LNCaP clone FGC (cell line): ENCODE measurements at regions not wholly inside any gene's neighbourhood (a gene's known extent, or its start where the extent isn't known, plus 50 kb on each side); places are given as distances from the start of the nearest gene placed in this dataset.

Experiments used
- DNase-seq: peaks from one replicate; pipeline ENCODE4 v3.0.0-alpha.2; 2011; ENCODE audit warnings: low read depth
- H3K4me3 ChIP-seq: 2 replicates; pipeline ENCODE4 v1.5.1; 2011; ENCODE audit warnings: mild to moderate bottlenecking, low read depth, low read length, control low read depth
- TF ChIP-seq, protein P1 (sequence below): IDR thresholded peaks from 2 replicates; pipeline ENCODE4 v1.5.1; 2012; ENCODE audit warnings: mild to moderate bottlenecking; ENCODE audit not compliant: control insufficient read depth, insufficient read depth; ENCODE audit errors: extremely low read depth

DNA sequence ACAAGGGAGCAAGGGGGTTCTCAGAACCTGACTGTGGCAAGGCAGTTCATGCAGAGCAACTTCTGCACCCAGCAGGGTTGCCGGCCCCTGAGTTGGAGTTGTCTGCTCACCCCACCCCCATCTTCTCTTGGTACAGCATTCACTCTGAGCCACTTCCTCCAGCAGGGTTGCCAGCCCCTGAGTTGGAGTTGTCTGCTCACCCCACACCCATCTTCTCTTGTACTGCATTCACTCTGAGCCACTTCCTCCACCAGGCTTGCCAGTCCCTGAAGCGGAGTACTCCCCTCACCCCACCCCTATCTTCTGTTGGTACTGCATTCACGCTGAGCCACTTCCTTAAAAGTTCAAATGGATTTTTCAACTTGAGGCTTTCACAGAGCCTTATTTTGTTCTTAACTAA lies 79.7 kb upstream of the SYNDIG1 start:
- DNase-seq, result no peak
- no peak overlapping the region for H3K4me3 ChIP-seq
- TF ChIP-seq, protein P1, sequence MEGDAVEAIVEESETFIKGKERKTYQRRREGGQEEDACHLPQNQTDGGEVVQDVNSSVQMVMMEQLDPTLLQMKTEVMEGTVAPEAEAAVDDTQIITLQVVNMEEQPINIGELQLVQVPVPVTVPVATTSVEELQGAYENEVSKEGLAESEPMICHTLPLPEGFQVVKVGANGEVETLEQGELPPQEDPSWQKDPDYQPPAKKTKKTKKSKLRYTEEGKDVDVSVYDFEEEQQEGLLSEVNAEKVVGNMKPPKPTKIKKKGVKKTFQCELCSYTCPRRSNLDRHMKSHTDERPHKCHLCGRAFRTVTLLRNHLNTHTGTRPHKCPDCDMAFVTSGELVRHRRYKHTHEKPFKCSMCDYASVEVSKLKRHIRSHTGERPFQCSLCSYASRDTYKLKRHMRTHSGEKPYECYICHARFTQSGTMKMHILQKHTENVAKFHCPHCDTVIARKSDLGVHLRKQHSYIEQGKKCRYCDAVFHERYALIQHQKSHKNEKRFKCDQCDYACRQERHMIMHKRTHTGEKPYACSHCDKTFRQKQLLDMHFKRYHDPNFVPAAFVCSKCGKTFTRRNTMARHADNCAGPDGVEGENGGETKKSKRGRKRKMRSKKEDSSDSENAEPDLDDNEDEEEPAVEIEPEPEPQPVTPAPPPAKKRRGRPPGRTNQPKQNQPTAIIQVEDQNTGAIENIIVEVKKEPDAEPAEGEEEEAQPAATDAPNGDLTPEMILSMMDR, result no peak

DNA sequence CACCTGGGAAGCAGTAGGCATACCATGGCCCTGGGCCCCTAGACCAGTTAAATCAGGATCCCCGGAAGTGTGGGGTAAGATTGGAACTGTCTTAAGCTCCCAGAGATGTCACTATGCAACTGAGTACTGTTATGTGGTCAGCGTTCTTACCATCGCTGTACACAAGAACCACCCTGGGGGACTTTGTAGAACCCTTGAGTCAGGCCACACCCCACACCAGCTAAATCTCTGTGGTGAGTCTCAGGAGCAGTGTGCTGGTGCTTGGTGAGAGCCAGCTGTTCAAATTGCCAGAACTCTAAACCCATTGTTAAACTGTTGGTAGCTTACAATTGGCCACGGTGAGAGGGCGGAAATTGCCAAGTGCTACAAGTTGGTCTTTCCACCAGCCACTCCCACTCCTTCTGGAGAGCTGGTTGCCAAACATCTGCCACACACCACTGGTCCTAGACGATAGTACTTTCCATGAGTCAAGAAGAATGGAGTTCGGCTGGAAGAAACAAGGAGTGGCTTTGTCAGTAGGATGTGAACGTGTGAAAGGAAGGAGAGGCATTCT lies 80.5 kb upstream of the SYNDIG1 start:
- DNase-seq, result no peak
- TF ChIP-seq, protein P1, result no peak
- H3K4me3 ChIP-seq, result no peak overlapping the region

DNA sequence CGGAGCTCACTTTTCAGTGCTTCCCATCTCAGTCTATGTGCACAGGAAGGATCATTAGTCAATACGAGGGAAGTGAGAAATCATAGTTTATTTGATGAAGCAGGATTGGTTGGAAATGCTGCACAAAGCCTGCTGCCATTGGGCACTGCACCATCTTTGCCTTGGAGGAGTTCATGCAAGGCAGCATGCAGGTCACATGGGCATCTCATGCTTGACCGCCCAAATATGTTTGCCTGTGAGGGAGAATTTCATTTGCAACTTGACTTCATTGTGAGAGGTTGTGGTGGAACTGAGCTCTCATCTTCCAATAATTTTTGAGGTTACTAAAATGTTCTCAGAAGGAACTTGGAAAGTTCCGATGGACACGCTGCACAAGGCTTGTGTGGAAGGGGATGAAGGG lies 83.9 kb upstream of the SYNDIG1 start:
- TF ChIP-seq, protein P1, result no peak
- no peak for DNase-seq
- no peak overlapping the region for H3K4me3 ChIP-seq

DNA sequence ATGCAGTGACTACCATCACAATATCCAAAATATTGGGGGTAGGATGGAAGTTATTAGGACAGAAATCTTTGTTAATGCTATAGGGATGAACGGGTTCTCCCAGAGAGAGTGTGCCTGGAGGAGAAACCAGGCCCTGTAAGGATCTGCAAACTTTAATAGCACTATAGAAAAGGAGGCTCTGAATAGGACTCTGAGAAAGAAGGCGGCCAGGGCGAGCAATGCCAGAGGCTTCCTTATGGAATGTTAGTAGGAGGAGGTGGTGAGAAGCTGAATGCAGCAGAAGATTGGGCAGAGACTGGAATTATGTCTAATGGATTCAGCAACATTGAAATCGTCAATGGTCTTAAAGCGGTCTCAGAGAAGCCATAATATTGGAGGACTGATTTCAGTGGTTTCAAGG lies 84.6 kb upstream of the SYNDIG1 start:
- TF ChIP-seq, protein P1, result no peak
- no peak for DNase-seq
- no peak overlapping the region for H3K4me3 ChIP-seq

DNA sequence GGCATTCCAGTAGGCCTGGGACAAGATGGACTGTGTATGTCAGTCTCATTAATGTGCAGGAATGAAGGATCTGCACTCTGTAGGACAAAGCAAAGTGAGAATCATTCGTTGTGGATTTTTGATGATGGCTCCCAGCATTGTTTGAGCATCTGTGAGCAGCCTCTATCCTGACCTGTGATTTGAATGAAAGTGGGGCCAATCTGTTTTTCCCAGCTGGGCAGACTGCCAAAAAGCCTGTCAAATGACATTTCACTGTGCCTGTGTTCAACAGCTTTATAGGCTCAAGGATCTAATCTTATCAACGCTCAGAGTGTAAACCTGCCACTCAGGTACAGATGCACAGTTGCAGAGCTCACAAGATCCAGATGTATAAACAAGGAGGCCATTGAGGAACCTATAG lies 86.7 kb upstream of the SYNDIG1 start:
- TF ChIP-seq, protein P1, result no peak
- no peak for DNase-seq
- no peak overlapping the region for H3K4me3 ChIP-seq

- TF ChIP-seq, protein P1, result no peak
Measured at GRCh38 chr20:24382331-24382730, 87.1 kb upstream of the SYNDIG1 start.

GRCh38 chr20:24381886-24382285 lies 87.5 kb upstream of the SYNDIG1 start:
- H3K4me3 ChIP-seq, result no peak overlapping the region
- TF ChIP-seq, protein P1, result no peak
- no peak for DNase-seq

More at GRCh38 chr20:24382331-24382730, 87.1 kb upstream of the SYNDIG1 start:
- no peak overlapping the region for H3K4me3 ChIP-seq
- no peak for DNase-seq
